Chondrocyte (in vitro differentiated cells): ENCODE measurements at regions not wholly inside any gene's neighbourhood (a gene's known extent, or its start where the extent isn't known, plus 50 kb on each side); places are given as distances from the start of the nearest gene placed in this dataset.

Experiments
- DNase-seq: peaks from one replicate; pipeline ENCODE4 v3.0.0; 2021; ENCODE audit warnings: mixed read lengths, low spot score
- H3K27ac Mint-ChIP-seq: one replicate; pipeline ENCODE4 v1.8.0; 2021; ENCODE audit warnings: mild to moderate bottlenecking, moderate library complexity, mixed read lengths; ENCODE audit not compliant: unreplicated experiment
- H3K27me3 Mint-ChIP-seq: 2 replicates; pipeline ENCODE4 v1.8.0; 2021; ENCODE audit warnings: low read depth, mixed read lengths
- H3K36me3 Mint-ChIP-seq: 2 replicates; pipeline ENCODE4 v1.8.0; 2021; ENCODE audit warnings: low read depth, mixed read lengths
- H3K4me1 Mint-ChIP-seq: 2 replicates; pipeline ENCODE4 v1.8.0; 2021; ENCODE audit warnings: low read depth, mild to moderate bottlenecking, mixed read lengths
- H3K4me3 Mint-ChIP-seq: one replicate; pipeline ENCODE4 v1.8.0; 2021; ENCODE audit warnings: mild to moderate bottlenecking, moderate library complexity, mixed read lengths; ENCODE audit not compliant: unreplicated experiment
- H3K9me3 Mint-ChIP-seq: 2 replicates; pipeline ENCODE4 v1.8.0; 2021; ENCODE audit warnings: low read depth, mixed read lengths
- TF ChIP-seq, protein P1 (sequence below): fragments of 200-600 bp; sonication (generic); IDR thresholded peaks from 2 replicates; pipeline ENCODE4 v1.5.0; 2021; ENCODE audit warnings: antibody characterized with exemption, mild to moderate bottlenecking, moderate library complexity

DNA sequence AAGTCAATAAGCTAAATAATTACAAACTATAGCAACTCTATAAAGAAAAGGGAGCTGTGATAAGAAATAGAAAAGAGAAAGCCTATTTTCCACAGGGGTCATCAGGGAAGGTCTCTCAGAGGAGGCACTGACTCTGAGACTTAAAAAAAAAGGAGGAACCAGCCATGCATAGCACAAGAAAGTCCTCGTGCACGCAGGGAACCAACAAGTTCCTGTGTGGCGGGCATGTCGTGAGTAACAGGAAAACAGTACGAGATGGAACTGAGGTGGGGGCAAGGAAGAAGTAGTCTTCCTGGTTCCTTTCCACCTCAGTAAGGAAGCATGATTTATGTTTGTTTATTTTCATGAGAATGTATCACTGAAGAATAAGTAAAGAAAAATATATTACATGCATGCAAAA lies 367.0 kb upstream of the TMEM132C start:
- DNase-seq = no peak
- Mint-ChIP-seq H3K4me1 (peaks cover 41% of the 10 kb centered on the region), H3K4me3 (no peak overlapping the region), H3K27ac (no peak overlapping the region), H3K27me3 (no peaks in the 10 kb centered on the region), H3K36me3 (no peaks in the 10 kb centered on the region), H3K9me3 (no peaks in the 10 kb centered on the region)
- TF ChIP-seq, protein P1, sequence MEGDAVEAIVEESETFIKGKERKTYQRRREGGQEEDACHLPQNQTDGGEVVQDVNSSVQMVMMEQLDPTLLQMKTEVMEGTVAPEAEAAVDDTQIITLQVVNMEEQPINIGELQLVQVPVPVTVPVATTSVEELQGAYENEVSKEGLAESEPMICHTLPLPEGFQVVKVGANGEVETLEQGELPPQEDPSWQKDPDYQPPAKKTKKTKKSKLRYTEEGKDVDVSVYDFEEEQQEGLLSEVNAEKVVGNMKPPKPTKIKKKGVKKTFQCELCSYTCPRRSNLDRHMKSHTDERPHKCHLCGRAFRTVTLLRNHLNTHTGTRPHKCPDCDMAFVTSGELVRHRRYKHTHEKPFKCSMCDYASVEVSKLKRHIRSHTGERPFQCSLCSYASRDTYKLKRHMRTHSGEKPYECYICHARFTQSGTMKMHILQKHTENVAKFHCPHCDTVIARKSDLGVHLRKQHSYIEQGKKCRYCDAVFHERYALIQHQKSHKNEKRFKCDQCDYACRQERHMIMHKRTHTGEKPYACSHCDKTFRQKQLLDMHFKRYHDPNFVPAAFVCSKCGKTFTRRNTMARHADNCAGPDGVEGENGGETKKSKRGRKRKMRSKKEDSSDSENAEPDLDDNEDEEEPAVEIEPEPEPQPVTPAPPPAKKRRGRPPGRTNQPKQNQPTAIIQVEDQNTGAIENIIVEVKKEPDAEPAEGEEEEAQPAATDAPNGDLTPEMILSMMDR = no peak

- H3K9me3 Mint-ChIP-seq = peaks cover 3% of the 10 kb centered on the region
- TF ChIP-seq, protein P1 = no peak
Measured at GRCh38 chr12:127900386-127900785, 366.6 kb upstream of the TMEM132C start.

GRCh38 chr12:127903146-127903545 lies 363.8 kb upstream of the TMEM132C start:
- Mint-ChIP-seq H3K27ac (peak overlapping the region; percentile 89), H3K36me3 (peaks cover 2% of the 10 kb centered on the region), H3K9me3 (peaks cover 6% of the 10 kb centered on the region), H3K4me1 (peaks cover 44% of the 10 kb centered on the region), H3K4me3 (peak overlapping the region; percentile 21), H3K27me3 (no peaks in the 10 kb centered on the region)
- TF ChIP-seq, protein P1 = no peak
- DNase-seq = no peak

More at GRCh38 chr12:127900386-127900785, 366.6 kb upstream of the TMEM132C start:
- Mint-ChIP-seq H3K4me3 (no peak overlapping the region), H3K27ac (no peak overlapping the region), H3K4me1 (peaks cover 41% of the 10 kb centered on the region), H3K27me3 (no peaks in the 10 kb centered on the region), H3K36me3 (no peaks in the 10 kb centered on the region)
- no peak for DNase-seq

DNA sequence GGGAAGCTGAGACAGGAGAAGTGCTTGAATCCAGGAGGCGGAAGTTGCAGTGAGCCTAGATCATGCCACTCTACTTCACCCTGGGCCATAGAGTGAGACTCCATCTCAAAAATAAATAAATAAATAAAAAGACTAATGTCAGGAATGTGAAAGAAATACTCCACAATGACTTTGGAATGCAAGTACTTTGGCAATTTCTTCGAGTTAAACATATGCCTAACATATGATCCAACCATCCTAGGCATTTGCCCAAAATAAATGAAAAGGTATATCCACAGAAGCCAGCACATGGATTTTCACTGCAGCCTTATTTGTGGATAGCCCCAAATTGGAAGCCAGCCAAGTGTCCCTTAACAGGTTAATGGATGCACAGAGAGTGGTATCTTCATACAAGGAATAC lies 357.9 kb upstream of the TMEM132C start:
- TF ChIP-seq, protein P1 = no peak
- H3K27ac Mint-ChIP-seq = no peak overlapping the region
- peaks cover 2% of the 10 kb centered on the region for H3K36me3 Mint-ChIP-seq
- peaks cover 21% of the 10 kb centered on the region for H3K4me1 Mint-ChIP-seq
- H3K27me3 Mint-ChIP-seq = no peaks in the 10 kb centered on the region
- DNase-seq = no peak
- peaks cover 6% of the 10 kb centered on the region for H3K9me3 Mint-ChIP-seq
- no peak overlapping the region for H3K4me3 Mint-ChIP-seq

DNA sequence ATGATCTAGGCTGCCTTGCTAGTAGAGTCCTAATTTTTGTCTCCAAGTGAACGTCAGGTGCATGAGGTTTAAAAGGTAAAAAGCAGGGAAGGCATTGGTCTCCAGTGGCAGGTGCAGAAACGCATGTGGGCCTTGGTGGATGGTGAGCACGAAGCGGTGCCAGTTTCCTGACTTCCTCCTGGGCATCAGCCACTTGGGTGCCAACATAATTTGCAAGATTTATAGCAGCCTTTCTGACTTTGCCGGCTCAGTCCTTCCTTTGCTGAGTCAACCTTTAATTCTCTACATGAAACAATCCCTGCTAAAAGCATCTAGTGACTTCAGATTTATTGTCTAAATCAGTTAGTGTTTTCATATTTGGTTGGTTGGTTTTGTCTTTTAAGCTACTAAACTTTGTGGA lies 355.7 kb upstream of the TMEM132C start:
- Mint-ChIP-seq H3K4me1 (peaks cover 12% of the 10 kb centered on the region), H3K9me3 (no peaks in the 10 kb centered on the region), H3K27me3 (no peaks in the 10 kb centered on the region), H3K4me3 (no peak overlapping the region), H3K36me3 (no peaks in the 10 kb centered on the region), H3K27ac (no peak overlapping the region)
- no peak for DNase-seq
- TF ChIP-seq, protein P1 = no peak
